Loucy (cell line): ENCODE measurements at regions not wholly inside any gene's neighbourhood (a gene's known extent, or its start where the extent isn't known, plus 50 kb on each side); places are given as distances from the start of the nearest gene placed in this dataset.

Source experiments
- H2AFZ ChIP-seq: fragments of 200-600 bp; sonication (generic); 2 replicates; pipeline ENCODE4 v1.6.0; 2016; ENCODE audit warnings: antibody characterized with exemption, mild to moderate bottlenecking, low read length, moderate library complexity
- H3F3A ChIP-seq: fragments of 200-600 bp; 2 replicates; pipeline ENCODE4 v1.6.0; 2016; ENCODE audit warnings: antibody characterized with exemption, low read depth, mild to moderate bottlenecking
- H3K27me3 ChIP-seq: fragments of 200-600 bp; sonication (generic); 2 replicates; pipeline ENCODE4 v1.6.1; 2014; ENCODE audit warnings: low read length, mild to moderate bottlenecking; ENCODE audit not compliant: insufficient read depth, poor library complexity, severe bottlenecking
- H3K36me3 ChIP-seq: fragments of 200-600 bp; sonication (generic); 2 replicates; pipeline ENCODE4 v1.6.1; 2016; ENCODE audit warnings: low read length; ENCODE audit not compliant: insufficient read depth
- H3K4me1 ChIP-seq: fragments of 200-600 bp; sonication (generic); 2 replicates; pipeline ENCODE4 v1.5.1; 2014; ENCODE audit warnings: low read length, mild to moderate bottlenecking; ENCODE audit not compliant: insufficient read depth, poor library complexity, severe bottlenecking
- H3K4me2 ChIP-seq: fragments of 200-600 bp; sonication (generic); 2 replicates; pipeline ENCODE4 v1.6.0; 2014; ENCODE audit warnings: antibody characterized with exemption, low read length, low read depth, mild to moderate bottlenecking; ENCODE audit not compliant: poor library complexity, severe bottlenecking
- H3K4me3 ChIP-seq: fragments of 200-600 bp; sonication (generic); 2 replicates; pipeline ENCODE4 v1.5.1; 2014; ENCODE audit warnings: low read length, mild to moderate bottlenecking, mixed read lengths; ENCODE audit not compliant: poor library complexity, severe bottlenecking
- H3K79me2 ChIP-seq: fragments of 200-600 bp; sonication (generic); 2 replicates; pipeline ENCODE4 v1.6.1; 2014; ENCODE audit warnings: low read length; ENCODE audit not compliant: insufficient read depth
- H3K9ac ChIP-seq: fragments of 200-600 bp; sonication (generic); 2 replicates; pipeline ENCODE4 v1.6.0; 2014; ENCODE audit warnings: mild to moderate bottlenecking, low read depth, low read length, moderate library complexity; ENCODE audit not compliant: poor library complexity, severe bottlenecking
- H3K9me2 ChIP-seq: fragments of 200-600 bp; sonication (generic); replicated peaks from 2 replicates; pipeline ENCODE4 v1.6.1; 2016; ENCODE audit warnings: low read depth, low read length, mixed read lengths
- H3K9me3 ChIP-seq: fragments of 200-600 bp; sonication (generic); 2 replicates; pipeline ENCODE4 v1.6.1; 2014; ENCODE audit warnings: mild to moderate bottlenecking, antibody characterized with exemption, low read length, low read depth; ENCODE audit not compliant: insufficient read depth
- H4K20me1 ChIP-seq: fragments of 200-600 bp; sonication (generic); 2 replicates; pipeline ENCODE4 v1.6.0; 2014; ENCODE audit warnings: antibody characterized with exemption, low read length, mild to moderate bottlenecking; ENCODE audit not compliant: insufficient read depth, poor library complexity, severe bottlenecking
- EZH2phosphoT487 ChIP-seq: fragments of 200-600 bp; IDR thresholded peaks from 2 replicates; pipeline ENCODE4 v1.6.1; 2018; ENCODE audit warnings: antibody characterized with exemption, mild to moderate bottlenecking, moderate library complexity, borderline replicate concordance
- TF ChIP-seq, protein P1 (sequence below): fragments of 200-600 bp; sonication (generic); conservative IDR thresholded peaks from 2 replicates; pipeline ENCODE4 v1.5.1; 2014; ENCODE audit warnings: mild to moderate bottlenecking, antibody characterized with exemption, low read length

DNA sequence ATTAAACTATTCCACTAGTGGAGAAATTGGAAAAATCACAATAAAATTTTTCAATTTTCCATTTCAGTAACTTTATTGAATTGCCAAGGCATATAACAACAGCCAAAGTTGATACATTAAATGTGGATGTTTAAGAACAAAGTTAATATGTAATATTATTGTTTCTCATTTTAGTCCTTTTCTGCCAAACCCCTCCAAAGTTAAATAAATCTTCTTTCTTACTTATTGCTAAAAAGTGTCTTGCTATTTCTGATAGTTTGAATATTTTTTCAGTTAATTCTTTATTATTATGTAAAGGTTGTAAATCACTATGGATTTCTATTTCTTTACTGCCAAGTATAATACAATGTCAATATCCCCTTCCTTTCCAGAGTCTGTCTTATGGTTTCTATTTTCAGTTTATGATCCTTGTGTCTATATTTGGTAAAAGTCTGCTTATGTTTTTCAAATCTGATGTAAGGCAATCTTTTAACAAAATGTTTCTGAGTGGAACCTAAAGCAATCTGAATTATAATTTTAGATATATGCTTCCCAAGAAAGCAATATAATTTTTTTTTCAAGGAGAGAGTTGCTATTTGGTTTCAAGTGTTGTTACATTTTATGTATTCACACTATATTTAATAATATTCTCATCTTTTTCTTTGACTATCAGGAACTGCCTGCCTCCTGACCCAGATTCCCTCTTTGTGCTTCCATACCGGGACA, 80.3 kb upstream of the RHOBTB1 start:
- Histone ChIP-seq H4K20me1 (no peaks in the 10 kb centered on the region), H3K4me2 (no peak overlapping the region), H3K9me2 (no peaks in the 10 kb centered on the region), H3K9ac (no peak overlapping the region), H3K9me3 (no peaks in the 10 kb centered on the region), H3K27me3 (no peaks in the 10 kb centered on the region), H3F3A (no peaks in the 10 kb centered on the region), H3K4me3 (no peak overlapping the region), H2AFZ (no peak overlapping the region), H3K79me2 (no peaks in the 10 kb centered on the region), H3K4me1 (no peaks in the 10 kb centered on the region), H3K36me3 (no peaks in the 10 kb centered on the region)
- TF ChIP-seq, protein P1, sequence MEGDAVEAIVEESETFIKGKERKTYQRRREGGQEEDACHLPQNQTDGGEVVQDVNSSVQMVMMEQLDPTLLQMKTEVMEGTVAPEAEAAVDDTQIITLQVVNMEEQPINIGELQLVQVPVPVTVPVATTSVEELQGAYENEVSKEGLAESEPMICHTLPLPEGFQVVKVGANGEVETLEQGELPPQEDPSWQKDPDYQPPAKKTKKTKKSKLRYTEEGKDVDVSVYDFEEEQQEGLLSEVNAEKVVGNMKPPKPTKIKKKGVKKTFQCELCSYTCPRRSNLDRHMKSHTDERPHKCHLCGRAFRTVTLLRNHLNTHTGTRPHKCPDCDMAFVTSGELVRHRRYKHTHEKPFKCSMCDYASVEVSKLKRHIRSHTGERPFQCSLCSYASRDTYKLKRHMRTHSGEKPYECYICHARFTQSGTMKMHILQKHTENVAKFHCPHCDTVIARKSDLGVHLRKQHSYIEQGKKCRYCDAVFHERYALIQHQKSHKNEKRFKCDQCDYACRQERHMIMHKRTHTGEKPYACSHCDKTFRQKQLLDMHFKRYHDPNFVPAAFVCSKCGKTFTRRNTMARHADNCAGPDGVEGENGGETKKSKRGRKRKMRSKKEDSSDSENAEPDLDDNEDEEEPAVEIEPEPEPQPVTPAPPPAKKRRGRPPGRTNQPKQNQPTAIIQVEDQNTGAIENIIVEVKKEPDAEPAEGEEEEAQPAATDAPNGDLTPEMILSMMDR, result no peak
- TF ChIP-seq EZH2phosphoT487, result no peak

- H4K20me1 ChIP-seq, result no peaks in the 10 kb centered on the region
- H3F3A ChIP-seq, result no peaks in the 10 kb centered on the region
- H2AFZ ChIP-seq, result no peak overlapping the region
- no peaks in the 10 kb centered on the region for H3K9me2 ChIP-seq
- no peaks in the 10 kb centered on the region for H3K36me3 ChIP-seq
- no peaks in the 10 kb centered on the region for H3K27me3 ChIP-seq
- H3K9ac ChIP-seq, result no peak overlapping the region
- no peaks in the 10 kb centered on the region for H3K79me2 ChIP-seq
- no peaks in the 10 kb centered on the region for H3K9me3 ChIP-seq
- TF ChIP-seq EZH2phosphoT487, result no peak
- TF ChIP-seq, protein P1, result no peak
- H3K4me3 ChIP-seq, result no peak overlapping the region
- no peak overlapping the region for H3K4me2 ChIP-seq
- H3K4me1 ChIP-seq, result no peaks in the 10 kb centered on the region
These were observed 79.1 kb upstream of the RHOBTB1 start for GRCh38 chr10:61023053-61023452.

DNA sequence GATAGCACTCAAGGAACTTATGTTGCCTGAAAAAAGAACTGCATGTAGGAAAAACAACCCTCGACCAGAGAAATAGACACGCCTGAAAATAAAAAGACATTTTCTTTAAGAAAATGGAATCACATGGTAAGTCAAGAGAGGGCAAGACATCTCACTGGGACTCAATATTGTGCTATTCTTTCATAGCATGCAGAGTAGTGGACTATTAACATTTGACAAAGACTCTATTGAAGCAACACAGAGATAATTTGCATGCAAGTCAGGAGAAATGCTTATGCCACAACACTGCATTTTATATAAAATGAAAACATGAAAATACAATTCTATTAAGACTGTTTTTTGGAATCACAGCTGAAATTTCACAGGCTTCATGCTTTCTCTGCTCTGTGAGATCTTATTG, 77.9 kb upstream of the RHOBTB1 start:
- Histone ChIP-seq H3K4me1 (no peaks in the 10 kb centered on the region), H4K20me1 (no peaks in the 10 kb centered on the region), H3F3A (no peaks in the 10 kb centered on the region), H3K9ac (no peak overlapping the region), H3K27me3 (no peaks in the 10 kb centered on the region), H2AFZ (no peak overlapping the region), H3K9me3 (no peaks in the 10 kb centered on the region), H3K9me2 (no peaks in the 10 kb centered on the region), H3K4me2 (no peak overlapping the region), H3K4me3 (no peak overlapping the region), H3K36me3 (no peaks in the 10 kb centered on the region), H3K79me2 (no peaks in the 10 kb centered on the region)
- no peak for TF ChIP-seq EZH2phosphoT487
- TF ChIP-seq, protein P1, result no peak
